H9 (cell line): ENCODE measurements at regions not wholly inside any gene's neighbourhood (a gene's known extent, or its start where the extent isn't known, plus 50 kb on each side); places are given as distances from the start of the nearest gene placed in this dataset.

ENCODE experiments used
- DNase-seq: peaks from one replicate; pipeline ENCODE4 v3.0.0-alpha.2; 2017
- H2AFZ ChIP-seq: one replicate; pipeline ENCODE4 v1.6.1; 2013; ENCODE audit warnings: mild to moderate bottlenecking, low read length, control low read depth, moderate library complexity
- H2AK5ac ChIP-seq: 2 replicates; pipeline ENCODE4 v1.6.1; 2013; ENCODE audit warnings: low read length, control low read depth, mixed read lengths; ENCODE audit not compliant: insufficient read length
- H2BK120ac ChIP-seq: one replicate; pipeline ENCODE4 v1.6.1; 2013; ENCODE audit warnings: low read depth, mild to moderate bottlenecking, low read length, control low read depth, inconsistent platforms; ENCODE audit not compliant: poor library complexity, severe bottlenecking
- H2BK12ac ChIP-seq: 2 replicates; pipeline ENCODE4 v1.6.1; 2013; ENCODE audit warnings: low read length, control low read depth, mixed read lengths, low read depth; ENCODE audit not compliant: insufficient read length
- H2BK15ac ChIP-seq: 2 replicates; pipeline ENCODE4 v1.6.1; 2013; ENCODE audit warnings: low read depth, low read length, control low read depth
- H2BK20ac ChIP-seq: one replicate; pipeline ENCODE4 v1.6.1; 2013; ENCODE audit warnings: low read depth, mild to moderate bottlenecking, low read length, control low read depth, inconsistent platforms; ENCODE audit not compliant: poor library complexity, severe bottlenecking
- H2BK5ac ChIP-seq: 2 replicates; pipeline ENCODE4 v1.6.1; 2013; ENCODE audit warnings: low read length, control low read depth, mixed read lengths; ENCODE audit not compliant: insufficient read length
- H3K14ac ChIP-seq: 2 replicates; pipeline ENCODE4 v1.6.1; 2013; ENCODE audit warnings: low read length, control low read depth; ENCODE audit not compliant: insufficient read depth
- H3K18ac ChIP-seq: 2 replicates; pipeline ENCODE4 v1.6.1; 2013; ENCODE audit warnings: low read depth, mild to moderate bottlenecking, mixed read lengths, low read length, control low read depth; ENCODE audit not compliant: insufficient read length
- H3K23ac ChIP-seq: 2 replicates; pipeline ENCODE4 v1.6.1; 2013; ENCODE audit warnings: low read length, control low read depth, mixed read lengths, low read depth; ENCODE audit not compliant: insufficient read length
- H3K23me2 ChIP-seq: 2 replicates; pipeline ENCODE4 v1.6.1; 2013; ENCODE audit warnings: low read depth, mild to moderate bottlenecking, mixed read lengths, low read length, control low read depth; ENCODE audit not compliant: insufficient read length, poor library complexity, severe bottlenecking
- H3K27ac ChIP-seq: 2 replicates; pipeline ENCODE4 v1.5.1; 2013; ENCODE audit warnings: low read length, control low read depth, mixed read lengths, low read depth; ENCODE audit not compliant: insufficient read length
- H3K27me3 ChIP-seq: 2 replicates; pipeline ENCODE4 v1.6.1; 2013; ENCODE audit warnings: low read length, control low read depth, inconsistent platforms; ENCODE audit not compliant: insufficient read depth
- H3K4ac ChIP-seq: 2 replicates; pipeline ENCODE4 v1.6.1; 2013; ENCODE audit warnings: low read depth, mild to moderate bottlenecking, control low read depth, inconsistent platforms, low read length, moderate library complexity
- H3K4me1 ChIP-seq: 2 replicates; pipeline ENCODE4 v1.6.1; 2013; ENCODE audit warnings: low read length, control low read depth, inconsistent platforms; ENCODE audit not compliant: insufficient read depth
- H3K4me2 ChIP-seq: 2 replicates; pipeline ENCODE4 v1.6.1; 2013; ENCODE audit warnings: low read length, control low read depth, mixed read lengths; ENCODE audit not compliant: insufficient read length, insufficient read depth
- H3K56ac ChIP-seq: 2 replicates; pipeline ENCODE4 v1.6.1; 2013; ENCODE audit warnings: low read depth, mild to moderate bottlenecking, mixed read lengths, low read length, control low read depth; ENCODE audit not compliant: insufficient read length
- H3K79me1 ChIP-seq: 2 replicates; pipeline ENCODE4 v1.6.1; 2013; ENCODE audit warnings: low read depth, mild to moderate bottlenecking, moderate library complexity, low read length, control low read depth, inconsistent platforms; ENCODE audit not compliant: insufficient read depth, poor library complexity, severe bottlenecking
- H3K79me2 ChIP-seq: 2 replicates; pipeline ENCODE4 v1.6.1; 2013; ENCODE audit warnings: low read length, control low read depth, inconsistent platforms; ENCODE audit not compliant: insufficient read depth
- H3K9ac ChIP-seq: 2 replicates; pipeline ENCODE4 v1.6.1; 2013; ENCODE audit warnings: low read length, control low read depth, mixed read lengths; ENCODE audit not compliant: insufficient read length; ENCODE audit errors: extremely low read depth
- H3K9me3 ChIP-seq: one replicate; pipeline ENCODE4 v1.6.1; 2013; ENCODE audit warnings: low read depth, low read length, inconsistent platforms; ENCODE audit not compliant: control insufficient read depth
- H3T11ph ChIP-seq: one replicate; pipeline ENCODE4 v1.6.1; 2013; ENCODE audit warnings: mild to moderate bottlenecking, low read length, control low read depth, inconsistent platforms
- H4K20me1 ChIP-seq: one replicate; pipeline ENCODE4 v1.6.1; 2013; ENCODE audit not compliant: control insufficient read depth, insufficient read length, insufficient read depth
- H4K5ac ChIP-seq: 2 replicates; pipeline ENCODE4 v1.6.1; 2013; ENCODE audit warnings: low read depth, mild to moderate bottlenecking, mixed read lengths, low read length, control low read depth; ENCODE audit not compliant: insufficient read length
- H4K8ac ChIP-seq: replicated peaks from 2 replicates; pipeline ENCODE4 v1.6.1; 2013; ENCODE audit warnings: low read length, control low read depth, mixed read lengths, low read depth; ENCODE audit not compliant: insufficient read length
- H4K91ac ChIP-seq: 2 replicates; pipeline ENCODE4 v1.6.1; 2013; ENCODE audit warnings: low read depth, mild to moderate bottlenecking, moderate library complexity, mixed read lengths, low read length, control low read depth; ENCODE audit not compliant: insufficient read length
- H3K27ac Mint-ChIP-seq, 3 experiments: 2 replicates in 2 of 3; 3 replicates in 1 of 3; pipeline ENCODE4 v1.8.0; 2020 to 2021; ENCODE audit warnings: mixed read lengths in 3 of 3, mild to moderate bottlenecking in 1 of 3, moderate library complexity in 1 of 3
- H3K27me3 Mint-ChIP-seq: 2 replicates; pipeline ENCODE4 v1.8.0; 2021; ENCODE audit warnings: low read depth, mild to moderate bottlenecking, moderate library complexity, mixed read lengths
- H3K36me3 Mint-ChIP-seq, 3 experiments: 2 replicates in 2 of 3; 3 replicates in 1 of 3; pipeline ENCODE4 v1.8.0; 2020 to 2021; ENCODE audit warnings: low read depth in 3 of 3, mixed read lengths in 3 of 3; ENCODE audit not compliant: insufficient read depth in 1 of 3
- H3K4me1 Mint-ChIP-seq, 2 experiments: 2 replicates each; pipeline ENCODE4 v1.8.0; 2020; ENCODE audit warnings: mixed read lengths in 2 of 2
- H3K4me3 Mint-ChIP-seq, 2 experiments: 2 replicates in 1 of 2; 3 replicates in 1 of 2; pipeline ENCODE4 v1.8.0; 2020 to 2021; ENCODE audit warnings: mild to moderate bottlenecking in 2 of 2, mixed read lengths in 2 of 2, moderate library complexity in 1 of 2
- H3K9me3 Mint-ChIP-seq, 2 experiments: 2 replicates in 1 of 2; 3 replicates in 1 of 2; pipeline ENCODE4 v1.8.0; 2020; ENCODE audit warnings: mild to moderate bottlenecking in 2 of 2, mixed read lengths in 2 of 2, moderate library complexity in 1 of 2
- CTCF ChIP-seq: fragments of 200-600 bp; sonication (generic); conservative IDR thresholded peaks from 3 replicates; pipeline ENCODE4 v1.8.0; 2021; ENCODE audit warnings: antibody characterized with exemption, mild to moderate bottlenecking
- WGBS: extraction: QIAGEN DNeasy Blood & Tissue Kit; methylation state at CpG from one replicate; pipeline ENCODE4 v1.1.7; 2013; ENCODE audit warnings: missing lambda C conversion rate, low lambda C conversion rate, mixed read lengths; ENCODE audit not compliant: insufficient read length; ENCODE audit errors: extremely low coverage; 5-methylcytosine and 5-hydroxymethylcytosine counted together

- Histone ChIP-seq H3K9ac (no peak overlapping the region), H3K4me1 (no peaks in the 10 kb centered on the region), H2AFZ (no peak overlapping the region), H2BK5ac (no peak overlapping the region), H3K79me1 (no peaks in the 10 kb centered on the region), H3K4ac (no peak overlapping the region), H3K18ac (no peak overlapping the region), H3K14ac (no peak overlapping the region), H3K9me3 (no peaks in the 10 kb centered on the region), H2BK15ac (no peak overlapping the region), H3K27me3 (no peaks in the 10 kb centered on the region), H4K20me1 (no peaks in the 10 kb centered on the region), H3K27ac (no peak overlapping the region), H4K8ac (no peak overlapping the region), H2AK5ac (no peak overlapping the region), H3K23me2 (no peaks in the 10 kb centered on the region), H4K5ac (no peak overlapping the region), H2BK12ac (no peak overlapping the region), H3K79me2 (no peaks in the 10 kb centered on the region), H2BK120ac (no peak overlapping the region), H2BK20ac (no peak overlapping the region), H3K56ac (no peak overlapping the region), H3K23ac (no peak overlapping the region), H3T11ph (no peak overlapping the region), H3K4me2 (no peak overlapping the region), H4K91ac (no peak overlapping the region)
- no peak for TF ChIP-seq CTCF
- Mint-ChIP-seq H3K36me3 (no peaks in the 10 kb centered on the region), H3K4me3 (no peak overlapping the region), H3K4me1 (no peaks in the 10 kb centered on the region), H3K9me3 (peaks cover 0 to 3% of the 10 kb centered on the region in 2 experiments; a peak in 1 of 5 replicates), H3K27me3 (peaks cover 59% of the 10 kb centered on the region), H3K27ac (no peak overlapping the region)
- WGBS: no CpG with 5 or more reads among the region's 3 CpGs
- no peak for DNase-seq
Measured at GRCh38 chr7:91338226-91339020, 74.2 kb downstream of the FZD1 start.
